ENCODE measurements at regions not wholly inside any gene's neighbourhood (a gene's known extent, or its start where the extent isn't known, plus 50 kb on each side); places are given as distances from the start of the nearest gene placed in this dataset.

GRCh38 chr11:29395555-29396072 is 621.2 kb downstream of the KCNA4 start:
- H3K27ac Mint-ChIP-seq (ENCODE audit: unreplicated experiment): no peak overlapping the region
- peaks cover 3% of the 10 kb centered on the region for H3K9me3 Mint-ChIP-seq (ENCODE audit: low read depth, unreplicated experiment)
- H3K4me3 Mint-ChIP-seq (ENCODE audit: low read depth, unreplicated experiment): no peak overlapping the region
- intact Hi-C loops (cut with micrococcal nuclease; ENCODE audit: unreplicated experiment): no loop called here
- no peak for DNase-seq
- no peaks in the 10 kb centered on the region for H3K4me1 Mint-ChIP-seq (ENCODE audit: low read depth, unreplicated experiment)
- CTCF ChIA-PET: no interaction called here
- TF ChIP-seq CTCF (IDR thresholded peaks at IDR 0.05; ENCODE audit: unreplicated experiment): no peak
- BruUV-seq (replicated peaks): no TSS peak
- H3K27me3 Mint-ChIP-seq (ENCODE audit: unreplicated experiment): peaks cover 12% of the 10 kb centered on the region
- no peaks in the 10 kb centered on the region for H3K36me3 Mint-ChIP-seq (ENCODE audit: insufficient read depth, unreplicated experiment)

GRCh38 chr11:29389793-29390192 is 627.0 kb downstream of the KCNA4 start:
- Mint-ChIP-seq H3K9me3 (ENCODE audit: low read depth, unreplicated experiment) (no peaks in the 10 kb centered on the region), H3K4me1 (ENCODE audit: low read depth, unreplicated experiment) (no peaks in the 10 kb centered on the region), H3K4me3 (ENCODE audit: low read depth, unreplicated experiment) (no peak overlapping the region), H3K36me3 (ENCODE audit: insufficient read depth, unreplicated experiment) (no peaks in the 10 kb centered on the region), H3K27me3 (ENCODE audit: unreplicated experiment) (peaks cover 12% of the 10 kb centered on the region), H3K27ac (ENCODE audit: unreplicated experiment) (no peak overlapping the region)
- intact Hi-C loops (cut with micrococcal nuclease; ENCODE audit: unreplicated experiment): no loop called here
- no TSS peak for BruUV-seq (replicated peaks)
- TF ChIP-seq CTCF (IDR thresholded peaks at IDR 0.05; ENCODE audit: unreplicated experiment): no peak
- CTCF ChIA-PET: no interaction called here
- no peak for DNase-seq

DNA sequence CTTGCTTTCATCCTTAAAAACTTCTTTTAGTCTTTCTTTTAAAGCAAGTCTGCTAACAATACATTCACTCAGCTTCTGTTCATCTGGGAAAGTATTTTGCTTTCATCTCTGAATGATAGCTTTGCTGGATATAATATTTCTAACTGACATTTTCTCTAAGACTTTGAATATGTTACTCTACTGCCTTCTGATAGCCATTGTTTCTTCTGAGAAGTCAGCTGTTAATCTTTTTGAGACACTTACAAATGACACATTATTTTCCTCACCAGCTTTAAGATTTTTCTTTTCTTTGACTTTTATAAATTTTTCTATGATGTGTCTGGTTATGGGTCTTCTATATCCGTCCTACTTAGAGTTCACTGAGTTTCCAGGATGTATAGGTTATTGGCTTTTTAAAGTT is 643.1 kb downstream of the KCNA4 start:
- H3K4me1 Mint-ChIP-seq (ENCODE audit: low read depth, unreplicated experiment): no peaks in the 10 kb centered on the region
- H3K36me3 Mint-ChIP-seq (ENCODE audit: insufficient read depth, unreplicated experiment): no peaks in the 10 kb centered on the region
- BruUV-seq (replicated peaks): no TSS peak
- no peak overlapping the region for H3K4me3 Mint-ChIP-seq (ENCODE audit: low read depth, unreplicated experiment)
- no peak overlapping the region for H3K27ac Mint-ChIP-seq (ENCODE audit: unreplicated experiment)
- intact Hi-C loops (cut with micrococcal nuclease; ENCODE audit: unreplicated experiment): no loop called here
- CTCF ChIA-PET: no interaction called here
- DNase-seq: no peak
- peaks cover 11% of the 10 kb centered on the region for H3K9me3 Mint-ChIP-seq (ENCODE audit: low read depth, unreplicated experiment)
- no peak for TF ChIP-seq CTCF (IDR thresholded peaks at IDR 0.05; ENCODE audit: unreplicated experiment)
- H3K27me3 Mint-ChIP-seq (ENCODE audit: unreplicated experiment): no peaks in the 10 kb centered on the region

DNA sequence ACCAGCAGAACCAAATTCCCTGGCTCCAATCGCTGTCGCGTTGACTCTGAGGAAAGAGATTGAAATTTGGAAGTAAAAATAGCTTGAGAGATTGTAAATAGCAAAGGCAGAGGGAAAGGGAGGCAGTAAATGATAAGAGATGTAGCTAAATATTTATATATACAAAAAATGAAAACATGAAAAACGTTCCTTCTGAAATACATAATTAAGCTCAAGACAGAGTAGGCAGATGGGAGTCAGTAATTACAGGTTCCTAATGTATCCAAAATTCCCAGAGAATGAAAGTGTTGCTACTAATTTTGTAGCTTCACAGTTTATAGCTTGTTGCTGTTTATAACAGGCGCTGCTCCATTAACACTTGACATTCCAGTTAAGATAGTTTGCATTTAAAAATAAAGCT is 648.7 kb downstream of the KCNA4 start:
- H3K4me3 Mint-ChIP-seq (ENCODE audit: low read depth, unreplicated experiment): no peak overlapping the region
- TF ChIP-seq CTCF (IDR thresholded peaks at IDR 0.05; ENCODE audit: unreplicated experiment): no peak
- intact Hi-C loops (cut with micrococcal nuclease; ENCODE audit: unreplicated experiment): no loop called here
- no peaks in the 10 kb centered on the region for H3K4me1 Mint-ChIP-seq (ENCODE audit: low read depth, unreplicated experiment)
- H3K27me3 Mint-ChIP-seq (ENCODE audit: unreplicated experiment): no peaks in the 10 kb centered on the region
- no peak overlapping the region for H3K27ac Mint-ChIP-seq (ENCODE audit: unreplicated experiment)
- BruUV-seq (replicated peaks): no TSS peak
- DNase-seq: no peak
- no peaks in the 10 kb centered on the region for H3K9me3 Mint-ChIP-seq (ENCODE audit: low read depth, unreplicated experiment)
- CTCF ChIA-PET: no interaction called here
- no peaks in the 10 kb centered on the region for H3K36me3 Mint-ChIP-seq (ENCODE audit: insufficient read depth, unreplicated experiment)

Measured in Calu3 (cell line).